ENCODE measurements at regions not wholly inside any gene's neighbourhood (a gene's known extent, or its start where the extent isn't known, plus 50 kb on each side); places are given as distances from the start of the nearest gene placed in this dataset.

GRCh38 chr2:15867194-15868171 is 72.9 kb upstream of the MYCN start:
- DNase-seq (ENCODE audit: insufficient read length, low spot score) (no peak), FAIRE-seq (no peak)
- TF ChIP-seq POLR2AphosphoS5 (IDR thresholded peaks at IDR 0.05; ENCODE audit: low read depth, low read length) (no peak), POU2F2 (IDR thresholded peaks at IDR 0.05; ENCODE audit: low read depth, low read length) (no peak), TAF1 (IDR thresholded peaks at IDR 0.05; ENCODE audit: low read depth, low read length) (no peak), SPI1 (IDR thresholded peaks at IDR 0.05; ENCODE audit: low read depth, low read length) (no peak), POLR2A (IDR thresholded peaks at IDR 0.05; ENCODE audit: low read depth, low read length) (no peak), PAX5 (IDR thresholded peaks at IDR 0.05; ENCODE audit: insufficient read depth, low read length, severe bottlenecking) (no peak)

GRCh38 chr2:15868186-15868585 is 72.2 kb upstream of the MYCN start:
- no peak for FAIRE-seq
- TF ChIP-seq SPI1 (IDR thresholded peaks at IDR 0.05; ENCODE audit: low read depth, low read length) (no peak), PAX5 (IDR thresholded peaks at IDR 0.05; ENCODE audit: insufficient read depth, low read length, severe bottlenecking) (no peak), POLR2AphosphoS5 (IDR thresholded peaks at IDR 0.05; ENCODE audit: low read depth, low read length) (no peak), POLR2A (IDR thresholded peaks at IDR 0.05; ENCODE audit: low read depth, low read length) (no peak), TAF1 (IDR thresholded peaks at IDR 0.05; ENCODE audit: low read depth, low read length) (no peak), POU2F2 (IDR thresholded peaks at IDR 0.05; ENCODE audit: low read depth, low read length) (no peak)
- DNase-seq (ENCODE audit: insufficient read length, low spot score), result no peak

- TF ChIP-seq SPI1 (IDR thresholded peaks at IDR 0.05; ENCODE audit: low read depth, low read length) (no peak), PAX5 (IDR thresholded peaks at IDR 0.05; ENCODE audit: insufficient read depth, low read length, severe bottlenecking) (no peak), POU2F2 (IDR thresholded peaks at IDR 0.05; ENCODE audit: low read depth, low read length) (no peak)
- no peak for FAIRE-seq
- DNase-seq (ENCODE audit: insufficient read length, low spot score), result no peak
Observed at GRCh38 chr2:15868704-15869103, 71.6 kb upstream of the MYCN start.

- FAIRE-seq, result no peak
- DNase-seq (ENCODE audit: insufficient read length, low spot score), result no peak
- TF ChIP-seq POU2F2 (IDR thresholded peaks at IDR 0.05; ENCODE audit: low read depth, low read length) (no peak), TAF1 (IDR thresholded peaks at IDR 0.05; ENCODE audit: low read depth, low read length) (no peak), POLR2A (IDR thresholded peaks at IDR 0.05; ENCODE audit: low read depth, low read length) (no peak), SPI1 (IDR thresholded peaks at IDR 0.05; ENCODE audit: low read depth, low read length) (no peak), PAX5 (IDR thresholded peaks at IDR 0.05; ENCODE audit: insufficient read depth, low read length, severe bottlenecking) (no peak), POLR2AphosphoS5 (IDR thresholded peaks at IDR 0.05; ENCODE audit: low read depth, low read length) (no peak)
Observed at GRCh38 chr2:15869396-15869795, 71.0 kb upstream of the MYCN start.

GRCh38 chr2:15869871-15870270 is 70.5 kb upstream of the MYCN start:
- FAIRE-seq (no peak), DNase-seq (ENCODE audit: insufficient read length, low spot score) (no peak)
- TF ChIP-seq PAX5 (IDR thresholded peaks at IDR 0.05; ENCODE audit: insufficient read depth, low read length, severe bottlenecking) (no peak), SPI1 (IDR thresholded peaks at IDR 0.05; ENCODE audit: low read depth, low read length) (no peak), POLR2A (IDR thresholded peaks at IDR 0.05; ENCODE audit: low read depth, low read length) (no peak)

- no peak for DNase-seq (ENCODE audit: insufficient read length, low spot score)
- no peak for FAIRE-seq
- TF ChIP-seq POLR2AphosphoS5 (IDR thresholded peaks at IDR 0.05; ENCODE audit: low read depth, low read length) (no peak), TAF1 (IDR thresholded peaks at IDR 0.05; ENCODE audit: low read depth, low read length) (no peak), POLR2A (IDR thresholded peaks at IDR 0.05; ENCODE audit: low read depth, low read length) (no peak), SPI1 (IDR thresholded peaks at IDR 0.05; ENCODE audit: low read depth, low read length) (no peak), PAX5 (IDR thresholded peaks at IDR 0.05; ENCODE audit: insufficient read depth, low read length, severe bottlenecking) (no peak), POU2F2 (IDR thresholded peaks at IDR 0.05; ENCODE audit: low read depth, low read length) (no peak)
Observed at GRCh38 chr2:15870565-15870964, 69.8 kb upstream of the MYCN start.

GRCh38 chr2:15871239-15871783 is 69.0 kb upstream of the MYCN start:
- no peak for TF ChIP-seq POLR2AphosphoS5 (IDR thresholded peaks at IDR 0.05; ENCODE audit: low read depth, low read length)
- TF ChIP-seq POLR2A (IDR thresholded peaks at IDR 0.05; ENCODE audit: low read depth, low read length), result no peak
- no peak for TF ChIP-seq POU2F2 (IDR thresholded peaks at IDR 0.05; ENCODE audit: low read depth, low read length)
- TF ChIP-seq TAF1 (IDR thresholded peaks at IDR 0.05; ENCODE audit: low read depth, low read length), result no peak
- TF ChIP-seq SPI1 (IDR thresholded peaks at IDR 0.05; ENCODE audit: low read depth, low read length), result no peak
- TF ChIP-seq PAX5 (IDR thresholded peaks at IDR 0.05; ENCODE audit: insufficient read depth, low read length, severe bottlenecking), result no peak
- DNase-seq (ENCODE audit: insufficient read length, low spot score) (no peak), FAIRE-seq (no peak)

GRCh38 chr2:15872854-15873253 is 67.5 kb upstream of the MYCN start:
- FAIRE-seq, result no peak
- DNase-seq (ENCODE audit: insufficient read length, low spot score), result no peak
- TF ChIP-seq SPI1 (IDR thresholded peaks at IDR 0.05; ENCODE audit: low read depth, low read length), result no peak
- no peak for TF ChIP-seq TAF1 (IDR thresholded peaks at IDR 0.05; ENCODE audit: low read depth, low read length)
- TF ChIP-seq POLR2AphosphoS5 (IDR thresholded peaks at IDR 0.05; ENCODE audit: low read depth, low read length), result no peak
- TF ChIP-seq POU2F2 (IDR thresholded peaks at IDR 0.05; ENCODE audit: low read depth, low read length), result no peak
- no peak for TF ChIP-seq POLR2A (IDR thresholded peaks at IDR 0.05; ENCODE audit: low read depth, low read length)
- no peak for TF ChIP-seq PAX5 (IDR thresholded peaks at IDR 0.05; ENCODE audit: insufficient read depth, low read length, severe bottlenecking)

GRCh38 chr2:15874321-15874720 is 66.0 kb upstream of the MYCN start:
- no peak for TF ChIP-seq SPI1 (IDR thresholded peaks at IDR 0.05; ENCODE audit: low read depth, low read length)
- TF ChIP-seq POLR2AphosphoS5 (IDR thresholded peaks at IDR 0.05; ENCODE audit: low read depth, low read length), result no peak
- no peak for TF ChIP-seq PAX5 (IDR thresholded peaks at IDR 0.05; ENCODE audit: insufficient read depth, low read length, severe bottlenecking)
- TF ChIP-seq TAF1 (IDR thresholded peaks at IDR 0.05; ENCODE audit: low read depth, low read length), result no peak
- TF ChIP-seq POU2F2 (IDR thresholded peaks at IDR 0.05; ENCODE audit: low read depth, low read length), result no peak
- TF ChIP-seq POLR2A (IDR thresholded peaks at IDR 0.05; ENCODE audit: low read depth, low read length), result no peak
- FAIRE-seq (no peak), DNase-seq (ENCODE audit: insufficient read length, low spot score) (no peak)
